GM12865 (cell line): ENCODE measurements at regions not wholly inside any gene's neighbourhood (a gene's known extent, or its start where the extent isn't known, plus 50 kb on each side); places are given as distances from the start of the nearest gene placed in this dataset.
A peak's percentile ranks its signal among the peaks of the same experiment; 100 is the strongest.

Experiments
- DNase-seq: peaks from one replicate; pipeline ENCODE4 v3.0.0; 2010; ENCODE audit warnings: low read depth
- H3K4me3 ChIP-seq: 2 replicates; pipeline ENCODE4 v1.5.1; 2011; ENCODE audit warnings: mild to moderate bottlenecking, low read depth, low read length, control low read depth
- TF ChIP-seq, protein P1 (sequence below): IDR thresholded peaks from 2 replicates; pipeline ENCODE4 v1.5.1; 2011; ENCODE audit warnings: low read length, control low read depth, low read depth, inconsistent platforms; ENCODE audit not compliant: insufficient read depth; ENCODE audit errors: missing control alignments

DNA sequence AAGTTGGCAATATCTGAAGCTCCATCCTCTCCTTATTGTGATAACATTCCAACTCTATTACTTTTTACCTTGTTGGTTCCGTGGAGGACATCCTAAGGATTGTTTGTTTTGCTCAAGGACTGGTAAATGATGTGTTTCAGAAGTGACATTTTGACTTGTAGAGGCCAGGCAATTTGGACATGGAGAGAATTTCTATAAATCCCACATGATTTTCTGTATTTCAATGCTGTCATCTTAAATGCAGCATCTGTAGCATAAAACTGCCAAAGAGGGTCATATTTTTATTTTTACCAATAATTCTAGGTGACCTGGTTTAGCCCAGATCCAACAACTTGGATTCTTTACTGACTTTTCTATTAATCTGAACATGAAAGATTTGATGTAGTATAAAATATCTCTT lies 328.4 kb downstream of the BMP4 start:
- DNase-seq, result no peak
- H3K4me3 ChIP-seq, result no peak overlapping the region
- TF ChIP-seq, protein P1, sequence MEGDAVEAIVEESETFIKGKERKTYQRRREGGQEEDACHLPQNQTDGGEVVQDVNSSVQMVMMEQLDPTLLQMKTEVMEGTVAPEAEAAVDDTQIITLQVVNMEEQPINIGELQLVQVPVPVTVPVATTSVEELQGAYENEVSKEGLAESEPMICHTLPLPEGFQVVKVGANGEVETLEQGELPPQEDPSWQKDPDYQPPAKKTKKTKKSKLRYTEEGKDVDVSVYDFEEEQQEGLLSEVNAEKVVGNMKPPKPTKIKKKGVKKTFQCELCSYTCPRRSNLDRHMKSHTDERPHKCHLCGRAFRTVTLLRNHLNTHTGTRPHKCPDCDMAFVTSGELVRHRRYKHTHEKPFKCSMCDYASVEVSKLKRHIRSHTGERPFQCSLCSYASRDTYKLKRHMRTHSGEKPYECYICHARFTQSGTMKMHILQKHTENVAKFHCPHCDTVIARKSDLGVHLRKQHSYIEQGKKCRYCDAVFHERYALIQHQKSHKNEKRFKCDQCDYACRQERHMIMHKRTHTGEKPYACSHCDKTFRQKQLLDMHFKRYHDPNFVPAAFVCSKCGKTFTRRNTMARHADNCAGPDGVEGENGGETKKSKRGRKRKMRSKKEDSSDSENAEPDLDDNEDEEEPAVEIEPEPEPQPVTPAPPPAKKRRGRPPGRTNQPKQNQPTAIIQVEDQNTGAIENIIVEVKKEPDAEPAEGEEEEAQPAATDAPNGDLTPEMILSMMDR, result no peak

DNA sequence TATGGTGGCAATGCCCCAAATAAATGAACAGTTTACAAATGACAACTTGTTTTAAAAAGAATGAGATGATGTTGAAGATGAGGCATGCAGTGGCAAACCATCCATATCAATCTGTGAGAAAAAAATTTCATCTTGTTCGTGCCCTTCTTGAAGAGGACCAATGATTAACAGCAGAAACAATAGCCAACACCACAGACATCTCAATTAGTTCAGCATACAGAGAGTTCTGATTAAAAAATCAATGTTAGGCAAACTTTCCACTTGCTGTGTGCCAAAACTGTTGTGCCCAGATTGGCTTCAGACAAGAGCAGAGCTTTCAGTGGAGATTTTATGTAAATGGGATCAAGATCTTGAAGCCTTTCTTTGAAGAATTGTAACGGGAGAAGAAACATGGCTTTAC lies 329.9 kb downstream of the BMP4 start:
- TF ChIP-seq, protein P1, result no peak
- DNase-seq, result no peak
- H3K4me3 ChIP-seq, result no peak overlapping the region

DNA sequence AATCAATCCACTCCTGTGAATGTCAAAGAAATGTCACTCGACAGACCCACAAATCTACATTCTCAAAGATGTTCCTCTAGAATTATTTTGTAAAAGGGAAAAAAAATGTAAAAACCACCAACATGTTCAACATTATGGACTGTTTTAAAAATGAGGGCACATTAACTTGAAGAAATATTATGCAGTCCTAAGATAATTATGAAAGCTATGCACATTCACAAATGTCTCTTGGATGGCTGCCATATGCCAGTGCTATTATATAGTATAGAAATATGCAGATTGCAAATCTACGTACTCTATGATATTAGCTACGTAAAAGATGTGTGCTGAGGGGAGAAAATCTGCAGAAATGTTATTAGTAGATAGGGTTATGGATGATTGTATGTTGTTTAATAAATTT lies 334.2 kb downstream of the BMP4 start:
- TF ChIP-seq, protein P1, result no peak
- no peak overlapping the region for H3K4me3 ChIP-seq
- DNase-seq, result no peak

DNA sequence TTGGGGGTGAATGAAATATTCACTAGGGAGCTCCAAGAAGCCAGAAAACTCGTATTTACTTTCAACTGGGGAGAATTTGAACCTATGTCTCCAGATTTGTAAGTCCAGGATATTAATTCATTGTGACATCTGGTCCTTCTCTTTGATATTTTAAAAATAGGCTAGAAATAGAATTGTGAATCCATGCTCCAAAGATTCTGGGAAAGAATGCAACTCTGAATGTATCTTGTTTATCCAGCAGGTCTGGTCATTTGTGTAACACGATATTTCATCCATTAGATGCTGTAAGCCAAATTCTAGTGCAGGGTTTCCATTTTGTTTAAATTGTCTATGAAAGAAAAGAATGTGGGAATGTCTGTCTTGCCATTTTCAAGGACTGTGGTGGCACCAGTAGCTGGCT lies 334.7 kb downstream of the BMP4 start:
- TF ChIP-seq, protein P1, result no peak
- no peak for DNase-seq
- no peak overlapping the region for H3K4me3 ChIP-seq

DNA sequence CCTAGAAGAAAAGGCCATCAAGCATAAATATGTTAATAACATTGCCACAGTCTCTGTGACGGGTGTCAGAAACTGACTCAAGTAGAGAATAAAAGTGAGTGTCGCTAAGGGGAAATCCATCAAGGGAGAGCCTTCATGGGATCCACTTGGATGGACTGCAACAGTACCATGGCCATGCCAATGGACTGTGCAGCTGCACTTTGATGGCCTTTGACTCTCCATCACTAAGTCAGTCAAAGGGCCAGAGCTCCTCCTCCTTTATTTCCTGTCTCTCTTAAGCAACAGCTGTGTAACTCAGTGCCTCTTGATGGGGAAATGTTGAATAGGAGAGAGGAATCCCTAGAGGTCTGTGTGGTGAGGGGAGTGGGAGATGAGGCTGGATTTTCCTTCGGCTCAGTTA lies 335.2 kb downstream of the BMP4 start:
- TF ChIP-seq, protein P1, result no peak
- H3K4me3 ChIP-seq, result no peak overlapping the region
- DNase-seq, result peak; percentile 42

DNA sequence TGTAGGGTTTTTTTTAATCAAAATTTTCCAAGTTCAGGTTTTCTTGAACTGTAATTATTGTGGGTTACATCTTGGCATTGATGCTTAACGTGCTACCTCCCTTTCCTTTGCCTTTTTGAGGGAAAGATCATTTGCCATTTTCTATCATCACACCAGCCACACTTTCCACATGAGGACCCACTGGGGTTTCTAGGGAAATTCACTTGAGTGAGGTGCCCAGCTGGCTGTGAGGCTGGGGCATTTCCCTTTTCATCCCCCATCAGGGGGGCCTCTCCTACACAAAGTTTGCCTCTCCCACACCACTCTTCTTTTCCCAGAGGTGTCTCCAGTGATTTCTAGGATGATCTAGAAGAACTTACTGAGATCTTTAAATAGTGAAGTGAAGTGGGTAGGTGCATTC lies 335.7 kb downstream of the BMP4 start:
- no peak for DNase-seq
- TF ChIP-seq, protein P1, result no peak
- no peak overlapping the region for H3K4me3 ChIP-seq

DNA sequence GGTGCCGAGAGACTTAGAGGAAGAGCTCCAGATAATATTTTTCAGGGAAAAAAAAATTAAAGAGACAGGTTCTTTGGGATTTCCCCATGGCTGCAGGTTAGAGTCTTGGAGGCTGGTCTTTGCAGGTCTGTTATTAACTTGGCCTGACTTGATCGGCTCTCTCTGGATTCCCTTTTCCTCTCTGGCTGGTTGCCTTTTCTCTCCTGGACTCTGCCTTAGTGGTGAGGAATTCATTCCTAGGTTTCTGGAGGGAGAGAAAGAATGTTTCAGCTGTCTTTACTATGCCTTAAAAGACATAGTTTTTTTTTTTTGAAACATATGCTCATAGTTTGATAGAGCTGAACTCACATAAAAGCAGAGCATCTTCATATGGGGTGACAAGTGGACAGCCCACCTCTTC lies 336.3 kb downstream of the BMP4 start:
- H3K4me3 ChIP-seq, result no peak overlapping the region
- no peak for DNase-seq

More for the DNA sequence above, 336.3 kb downstream of the BMP4 start:
- TF ChIP-seq, protein P1, result no peak
